ENCODE measurements at regions not wholly inside any gene's neighbourhood (a gene's known extent, or its start where the extent isn't known, plus 50 kb on each side); places are given as distances from the start of the nearest gene placed in this dataset.

- H3K4me1 ChIP-seq (ENCODE audit: control insufficient read depth in 2 of 2, insufficient read depth in 2 of 2, low read length in 2 of 2) = no peaks in the 10 kb centered on the region
- H3K9ac ChIP-seq (ENCODE audit: low read depth in 1 of 2, low read length in 2 of 2) = no peak overlapping the region
- H3K4me3 ChIP-seq (ENCODE audit: low read length in 2 of 2) = no peak overlapping the region
- H3K36me3 ChIP-seq (ENCODE audit: control insufficient read depth in 2 of 2, insufficient read depth in 2 of 2, low read length in 2 of 2) = no peaks in the 10 kb centered on the region
- H3K9me3 ChIP-seq (ENCODE audit: control insufficient read depth in 2 of 2, low read length in 2 of 2) = no peaks in the 10 kb centered on the region
- H3K27ac ChIP-seq (ENCODE audit: low read depth in 2 of 2, low read length in 2 of 2) = no peak overlapping the region
- no peaks in the 10 kb centered on the region for H3K27me3 ChIP-seq (ENCODE audit: control insufficient read depth in 2 of 2, insufficient read depth in 2 of 2, low read length in 2 of 2)
Measured at GRCh38 chr2:234874347-234875046, 77.3 kb upstream of the SH3BP4 start.

GRCh38 chr2:234873828-234874173, 78.0 kb upstream of the SH3BP4 start:
- no peaks in the 10 kb centered on the region for H3K27me3 ChIP-seq (ENCODE audit: control insufficient read depth in 2 of 2, insufficient read depth in 2 of 2, low read length in 2 of 2)
- H3K27ac ChIP-seq (ENCODE audit: low read depth in 2 of 2, low read length in 2 of 2) = peak overlapping the region in 1 of 2 donors; percentile 77
- H3K9ac ChIP-seq (ENCODE audit: low read depth in 1 of 2, low read length in 2 of 2) = no peak overlapping the region
- H3K9me3 ChIP-seq (ENCODE audit: control insufficient read depth in 2 of 2, low read length in 2 of 2) = no peaks in the 10 kb centered on the region
- H3K4me1 ChIP-seq (ENCODE audit: control insufficient read depth in 2 of 2, insufficient read depth in 2 of 2, low read length in 2 of 2) = no peaks in the 10 kb centered on the region
- H3K4me3 ChIP-seq (ENCODE audit: low read length in 2 of 2) = no peak overlapping the region
- H3K36me3 ChIP-seq (ENCODE audit: control insufficient read depth in 2 of 2, insufficient read depth in 2 of 2, low read length in 2 of 2) = no peaks in the 10 kb centered on the region

GRCh38 chr2:234873103-234873827, 78.6 kb upstream of the SH3BP4 start:
- Histone ChIP-seq H3K27me3 (ENCODE audit: control insufficient read depth in 2 of 2, insufficient read depth in 2 of 2, low read length in 2 of 2) (no peaks in the 10 kb centered on the region), H3K9ac (ENCODE audit: low read depth in 1 of 2, low read length in 2 of 2) (no peak overlapping the region), H3K4me3 (ENCODE audit: low read length in 2 of 2) (no peak overlapping the region), H3K9me3 (ENCODE audit: control insufficient read depth in 2 of 2, low read length in 2 of 2) (no peaks in the 10 kb centered on the region), H3K36me3 (ENCODE audit: control insufficient read depth in 2 of 2, insufficient read depth in 2 of 2, low read length in 2 of 2) (no peaks in the 10 kb centered on the region), H3K27ac (ENCODE audit: low read depth in 2 of 2, low read length in 2 of 2) (peak overlapping the region; percentile 52 to 77), H3K4me1 (ENCODE audit: control insufficient read depth in 2 of 2, insufficient read depth in 2 of 2, low read length in 2 of 2) (no peaks in the 10 kb centered on the region)

- Histone ChIP-seq H3K36me3 (ENCODE audit: control insufficient read depth in 2 of 2, insufficient read depth in 2 of 2, low read length in 2 of 2) (no peaks in the 10 kb centered on the region), H3K4me1 (ENCODE audit: control insufficient read depth in 2 of 2, insufficient read depth in 2 of 2, low read length in 2 of 2) (no peaks in the 10 kb centered on the region), H3K4me3 (ENCODE audit: low read length in 2 of 2) (no peak overlapping the region), H3K9ac (ENCODE audit: low read depth in 1 of 2, low read length in 2 of 2) (no peak overlapping the region), H3K27ac (ENCODE audit: low read depth in 2 of 2, low read length in 2 of 2) (no peak overlapping the region), H3K9me3 (ENCODE audit: control insufficient read depth in 2 of 2, low read length in 2 of 2) (no peaks in the 10 kb centered on the region), H3K27me3 (ENCODE audit: control insufficient read depth in 2 of 2, insufficient read depth in 2 of 2, low read length in 2 of 2) (no peaks in the 10 kb centered on the region)
Measured at GRCh38 chr2:234869969-234870368, 81.8 kb upstream of the SH3BP4 start.

GRCh38 chr2:234869164-234869563, 82.7 kb upstream of the SH3BP4 start:
- Histone ChIP-seq H3K4me3 (ENCODE audit: low read length in 2 of 2) (no peak overlapping the region), H3K36me3 (ENCODE audit: control insufficient read depth in 2 of 2, insufficient read depth in 2 of 2, low read length in 2 of 2) (no peaks in the 10 kb centered on the region), H3K4me1 (ENCODE audit: control insufficient read depth in 2 of 2, insufficient read depth in 2 of 2, low read length in 2 of 2) (no peaks in the 10 kb centered on the region), H3K9ac (ENCODE audit: low read depth in 1 of 2, low read length in 2 of 2) (no peak overlapping the region), H3K9me3 (ENCODE audit: control insufficient read depth in 2 of 2, low read length in 2 of 2) (no peaks in the 10 kb centered on the region), H3K27me3 (ENCODE audit: control insufficient read depth in 2 of 2, insufficient read depth in 2 of 2, low read length in 2 of 2) (no peaks in the 10 kb centered on the region), H3K27ac (ENCODE audit: low read depth in 2 of 2, low read length in 2 of 2) (no peak overlapping the region)

GRCh38 chr2:234867882-234868285, 83.9 kb upstream of the SH3BP4 start:
- no peaks in the 10 kb centered on the region for H3K27me3 ChIP-seq (ENCODE audit: control insufficient read depth in 2 of 2, insufficient read depth in 2 of 2, low read length in 2 of 2)
- no peaks in the 10 kb centered on the region for H3K36me3 ChIP-seq (ENCODE audit: control insufficient read depth in 2 of 2, insufficient read depth in 2 of 2, low read length in 2 of 2)
- H3K27ac ChIP-seq (ENCODE audit: low read depth in 2 of 2, low read length in 2 of 2) = no peak overlapping the region
- H3K9me3 ChIP-seq (ENCODE audit: control insufficient read depth in 2 of 2, low read length in 2 of 2) = no peaks in the 10 kb centered on the region
- no peak overlapping the region for H3K9ac ChIP-seq (ENCODE audit: low read depth in 1 of 2, low read length in 2 of 2)
- H3K4me1 ChIP-seq (ENCODE audit: control insufficient read depth in 2 of 2, insufficient read depth in 2 of 2, low read length in 2 of 2) = peaks cover 0 to 2% of the 10 kb centered on the region in 2 donors
- no peak overlapping the region for H3K4me3 ChIP-seq (ENCODE audit: low read length in 2 of 2)

- Histone ChIP-seq H3K9me3 (ENCODE audit: control insufficient read depth in 2 of 2, low read length in 2 of 2) (no peaks in the 10 kb centered on the region), H3K4me1 (ENCODE audit: control insufficient read depth in 2 of 2, insufficient read depth in 2 of 2, low read length in 2 of 2) (peaks cover 0 to 2% of the 10 kb centered on the region in 2 donors), H3K27me3 (ENCODE audit: control insufficient read depth in 2 of 2, insufficient read depth in 2 of 2, low read length in 2 of 2) (no peaks in the 10 kb centered on the region), H3K36me3 (ENCODE audit: control insufficient read depth in 2 of 2, insufficient read depth in 2 of 2, low read length in 2 of 2) (no peaks in the 10 kb centered on the region), H3K9ac (ENCODE audit: low read depth in 1 of 2, low read length in 2 of 2) (no peak overlapping the region), H3K4me3 (ENCODE audit: low read length in 2 of 2) (no peak overlapping the region), H3K27ac (ENCODE audit: low read depth in 2 of 2, low read length in 2 of 2) (no peak overlapping the region)
Measured at GRCh38 chr2:234865586-234865985, 86.2 kb upstream of the SH3BP4 start.

- Histone ChIP-seq H3K27me3 (ENCODE audit: control insufficient read depth in 2 of 2, insufficient read depth in 2 of 2, low read length in 2 of 2) (no peaks in the 10 kb centered on the region), H3K4me1 (ENCODE audit: control insufficient read depth in 2 of 2, insufficient read depth in 2 of 2, low read length in 2 of 2) (peaks cover 0 to 2% of the 10 kb centered on the region in 2 donors)
Measured at GRCh38 chr2:234865040-234865439, 86.8 kb upstream of the SH3BP4 start.

GRCh38 chr2:234864506-234864905, 87.3 kb upstream of the SH3BP4 start:
- H3K9ac ChIP-seq (ENCODE audit: low read depth in 1 of 2, low read length in 2 of 2) = no peak overlapping the region
- H3K27me3 ChIP-seq (ENCODE audit: control insufficient read depth in 2 of 2, insufficient read depth in 2 of 2, low read length in 2 of 2) = no peaks in the 10 kb centered on the region
- peaks cover 0 to 2% of the 10 kb centered on the region in 2 donors for H3K4me1 ChIP-seq (ENCODE audit: control insufficient read depth in 2 of 2, insufficient read depth in 2 of 2, low read length in 2 of 2)
- H3K9me3 ChIP-seq (ENCODE audit: control insufficient read depth in 2 of 2, low read length in 2 of 2) = no peaks in the 10 kb centered on the region
- H3K27ac ChIP-seq (ENCODE audit: low read depth in 2 of 2, low read length in 2 of 2) = no peak overlapping the region
- no peak overlapping the region for H3K4me3 ChIP-seq (ENCODE audit: low read length in 2 of 2)
- no peaks in the 10 kb centered on the region for H3K36me3 ChIP-seq (ENCODE audit: control insufficient read depth in 2 of 2, insufficient read depth in 2 of 2, low read length in 2 of 2)

More at GRCh38 chr2:234865040-234865439, 86.8 kb upstream of the SH3BP4 start:
- H3K4me3 ChIP-seq (ENCODE audit: low read length in 2 of 2) = no peak overlapping the region
- H3K9me3 ChIP-seq (ENCODE audit: control insufficient read depth in 2 of 2, low read length in 2 of 2) = no peaks in the 10 kb centered on the region
- no peaks in the 10 kb centered on the region for H3K36me3 ChIP-seq (ENCODE audit: control insufficient read depth in 2 of 2, insufficient read depth in 2 of 2, low read length in 2 of 2)
- H3K9ac ChIP-seq (ENCODE audit: low read depth in 1 of 2, low read length in 2 of 2) = no peak overlapping the region
- H3K27ac ChIP-seq (ENCODE audit: low read depth in 2 of 2, low read length in 2 of 2) = no peak overlapping the region

- Histone ChIP-seq H3K9ac (ENCODE audit: low read depth in 1 of 2, low read length in 2 of 2) (no peak overlapping the region), H3K27me3 (ENCODE audit: control insufficient read depth in 2 of 2, insufficient read depth in 2 of 2, low read length in 2 of 2) (no peaks in the 10 kb centered on the region), H3K4me1 (ENCODE audit: control insufficient read depth in 2 of 2, insufficient read depth in 2 of 2, low read length in 2 of 2) (peaks cover 0 to 2% of the 10 kb centered on the region in 2 donors), H3K36me3 (ENCODE audit: control insufficient read depth in 2 of 2, insufficient read depth in 2 of 2, low read length in 2 of 2) (no peaks in the 10 kb centered on the region), H3K9me3 (ENCODE audit: control insufficient read depth in 2 of 2, low read length in 2 of 2) (no peaks in the 10 kb centered on the region), H3K4me3 (ENCODE audit: low read length in 2 of 2) (no peak overlapping the region), H3K27ac (ENCODE audit: low read depth in 2 of 2, low read length in 2 of 2) (no peak overlapping the region)
Measured at GRCh38 chr2:234863043-234863934, 88.5 kb upstream of the SH3BP4 start.
